ENCODE measurements at regions not wholly inside any gene's neighbourhood (a gene's known extent, or its start where the extent isn't known, plus 50 kb on each side); places are given as distances from the start of the nearest gene placed in this dataset.

- H3K9me3 ChIP-seq, result no peaks in the 10 kb centered on the region
- DNase-seq, result peak; percentile 63 to 66
- TF ChIP-seq CTCF (IDR thresholded peaks at IDR 0.05) (peak; percentile 47 to 91 (median 70)), POLR2A (IDR thresholded peaks at IDR 0.05) (no peak)
- WGBS, 2 donors, result 29 to 31% methylated on average over 23 to 24 of the region's 24 CpGs
- intact Hi-C loops (cut with DNase I), result loop anchor here (2.0 kb wide), 1 partner anchor 219 kb away; no protein-coding TSS in a partner anchor
- no peak overlapping the region for H3K4me3 ChIP-seq (replicated peaks in 1 of 3)
- H3K36me3 ChIP-seq, result no peaks in the 10 kb centered on the region
- peaks cover 0 to 13% of the 10 kb centered on the region in 2 donors for H3K4me1 ChIP-seq
- no peaks in the 10 kb centered on the region for H3K27me3 ChIP-seq
- H3K27ac ChIP-seq, result no peak overlapping the region
These were observed 162.5 kb upstream of the CHRNA7 start for GRCh38 chr15:31867536-31868442.

- Histone ChIP-seq H3K27me3 (no peaks in the 10 kb centered on the region), H3K4me1 (peaks cover 0 to 13% of the 10 kb centered on the region in 2 donors), H3K9me3 (no peaks in the 10 kb centered on the region), H3K36me3 (no peaks in the 10 kb centered on the region), H3K4me3 (replicated peaks in 1 of 3) (peak overlapping the region; percentile 3 to 31 (median 29)), H3K27ac (no peak overlapping the region)
- TF ChIP-seq CTCF (IDR thresholded peaks at IDR 0.05) (no peak), POLR2A (IDR thresholded peaks at IDR 0.05) (no peak)
- peak; percentile 20 to 29 for DNase-seq
- WGBS, 2 donors, result 2 to 6% methylated on average over 8 to 17 of the region's 60 CpGs
- intact Hi-C loops (cut with DNase I), result no loop called here
These were observed 160.5 kb upstream of the CHRNA7 start for GRCh38 chr15:31869686-31870307.

DNA sequence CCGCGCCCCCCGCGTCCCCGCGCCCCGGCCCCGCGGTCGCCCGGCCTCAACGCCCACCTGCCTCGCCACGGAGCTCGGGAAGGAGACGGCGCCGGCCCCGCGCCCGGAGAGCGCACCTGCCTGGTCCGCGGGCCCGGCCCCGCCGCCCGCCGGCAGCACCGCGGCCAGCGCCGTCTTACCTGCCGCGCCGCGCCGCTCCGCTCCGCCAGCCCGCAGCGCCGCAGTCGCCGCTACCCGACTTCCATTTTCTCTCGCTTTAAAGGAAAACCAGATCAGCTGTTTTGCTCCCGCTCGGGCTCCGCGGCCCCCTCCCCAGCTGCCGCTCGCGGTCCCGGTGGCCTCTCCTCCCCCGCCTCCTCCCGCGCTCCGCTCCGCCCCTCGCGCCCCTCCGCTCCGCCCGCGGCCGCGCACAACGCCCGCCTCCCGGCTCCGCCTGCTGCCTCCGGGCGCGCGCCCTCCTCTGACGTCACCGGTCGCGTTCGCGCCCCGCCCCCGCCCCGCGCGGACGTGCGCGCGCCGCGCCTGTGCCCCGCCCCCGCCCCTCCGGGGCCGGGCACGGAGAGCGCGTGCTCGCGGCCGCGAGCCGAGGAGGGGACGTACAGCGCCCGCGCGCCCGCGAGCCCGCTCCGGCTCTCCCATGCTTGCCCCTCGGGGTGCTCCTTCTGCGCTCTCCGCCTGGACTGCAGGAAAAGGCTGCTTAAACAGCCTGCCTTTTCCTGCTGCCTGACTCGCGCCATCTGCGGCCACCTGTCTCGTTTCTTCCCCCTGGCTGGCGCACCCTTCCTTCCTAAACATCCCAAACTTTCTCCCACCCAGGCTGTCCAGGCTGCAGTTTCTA lies 159.8 kb upstream of the CHRNA7 start, which contains the start of gene OTUD7A:
TSS of gene OTUD7A (minus strand) at position 346 of the 838 bp plus-strand sequence.
- Histone ChIP-seq H3K27me3 (no peaks in the 10 kb centered on the region), H3K4me3 (replicated peaks in 1 of 3) (peak within 1 kb of the TSS; percentile 23 to 37 (median 29)), H3K9me3 (no peaks in the 10 kb centered on the region), H3K27ac (peak within 1 kb of the TSS; percentile 56 to 69 (median 58)), H3K4me1 (peaks cover 0 to 13% of the 10 kb centered on the region in 2 donors), H3K36me3 (no peaks in the 10 kb centered on the region)
- DNase-seq, result peak; percentile 82
- TF ChIP-seq CTCF (IDR thresholded peaks at IDR 0.05), result peak in 1 of 6 experiments; percentile 10
- peak in 1 of 2 donors; percentile 62 for TF ChIP-seq POLR2A (IDR thresholded peaks at IDR 0.05)
- intact Hi-C loops (cut with DNase I), result no loop called here
- WGBS, 2 donors, result 0 to 2% methylated on average over 8 to 21 of the region's 122 CpGs

DNA sequence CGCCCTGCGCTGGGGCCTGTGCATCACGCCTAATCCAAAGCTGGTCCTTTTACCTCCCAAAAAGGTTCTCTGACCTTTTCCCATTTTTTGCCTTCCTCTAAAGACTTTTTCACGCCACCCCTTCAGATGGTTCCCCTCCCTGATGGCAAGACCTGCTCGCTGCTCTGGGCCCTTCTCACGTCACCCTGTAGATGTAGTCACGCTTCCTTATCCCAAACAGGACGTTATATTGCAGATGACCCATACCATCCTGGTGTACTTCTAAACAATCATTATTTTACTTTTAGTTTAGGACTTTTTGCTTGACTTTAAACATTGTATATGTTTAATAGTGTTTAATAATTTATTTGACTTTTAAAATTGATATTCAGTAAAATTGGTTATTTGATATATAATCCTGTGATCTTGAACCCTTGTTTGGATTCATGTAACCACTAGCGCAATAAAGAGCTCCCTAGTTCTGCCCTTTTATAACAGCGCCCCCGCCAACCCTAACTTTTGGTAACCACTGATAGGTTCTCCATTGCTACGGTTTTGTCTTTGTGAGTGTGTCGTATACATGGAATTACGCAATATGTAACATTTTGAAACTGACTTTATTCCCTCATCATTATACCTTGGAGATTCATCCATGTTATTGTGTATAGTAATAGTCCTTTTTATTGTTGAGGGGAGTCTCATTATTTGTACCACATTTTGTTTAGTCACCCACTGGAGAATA lies 159.0 kb upstream of the CHRNA7 start:
- Histone ChIP-seq H3K9me3 (no peaks in the 10 kb centered on the region), H3K27me3 (no peaks in the 10 kb centered on the region), H3K4me3 (replicated peaks in 1 of 3) (peak overlapping the region in 2 of 3 donors; percentile 23 to 37), H3K4me1 (peaks cover 0 to 13% of the 10 kb centered on the region in 2 donors), H3K36me3 (no peaks in the 10 kb centered on the region), H3K27ac (peak overlapping the region; percentile 56 to 69 (median 58))
- intact Hi-C loops (cut with DNase I), result no loop called here
- 58 to 59% methylated on average over 14 of the region's 14 CpGs for WGBS, 2 donors
- TF ChIP-seq CTCF (IDR thresholded peaks at IDR 0.05) (peak in 2 of 6 experiments; percentile 4 to 7), POLR2A (IDR thresholded peaks at IDR 0.05) (no peak)
- no peak for DNase-seq

Measured in thyroid gland (tissue), 4 donors.